ENCODE measurements at regions not wholly inside any gene's neighbourhood (a gene's known extent, or its start where the extent isn't known, plus 50 kb on each side); places are given as distances from the start of the nearest gene placed in this dataset.

DNA sequence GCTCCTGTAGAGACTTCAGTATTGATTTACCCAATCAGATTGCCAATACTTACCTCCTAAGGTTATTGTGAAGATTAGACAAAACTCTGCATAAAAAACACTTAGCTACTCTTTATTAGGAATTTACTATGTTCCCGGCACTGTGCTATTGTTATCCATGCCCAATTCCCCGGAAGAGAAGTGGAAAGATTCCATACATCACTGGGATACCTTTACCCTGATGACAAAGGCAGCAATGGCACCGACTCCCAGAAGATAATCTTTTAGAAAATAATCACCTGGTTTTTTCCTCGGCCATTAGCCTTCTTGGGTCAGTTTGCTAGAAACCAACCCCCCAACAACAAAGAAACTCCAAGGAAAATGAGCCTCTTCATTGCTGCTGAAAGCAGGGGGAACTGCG, 226.0 kb downstream of the SNX18 start:
- TF ChIP-seq, protein P1, sequence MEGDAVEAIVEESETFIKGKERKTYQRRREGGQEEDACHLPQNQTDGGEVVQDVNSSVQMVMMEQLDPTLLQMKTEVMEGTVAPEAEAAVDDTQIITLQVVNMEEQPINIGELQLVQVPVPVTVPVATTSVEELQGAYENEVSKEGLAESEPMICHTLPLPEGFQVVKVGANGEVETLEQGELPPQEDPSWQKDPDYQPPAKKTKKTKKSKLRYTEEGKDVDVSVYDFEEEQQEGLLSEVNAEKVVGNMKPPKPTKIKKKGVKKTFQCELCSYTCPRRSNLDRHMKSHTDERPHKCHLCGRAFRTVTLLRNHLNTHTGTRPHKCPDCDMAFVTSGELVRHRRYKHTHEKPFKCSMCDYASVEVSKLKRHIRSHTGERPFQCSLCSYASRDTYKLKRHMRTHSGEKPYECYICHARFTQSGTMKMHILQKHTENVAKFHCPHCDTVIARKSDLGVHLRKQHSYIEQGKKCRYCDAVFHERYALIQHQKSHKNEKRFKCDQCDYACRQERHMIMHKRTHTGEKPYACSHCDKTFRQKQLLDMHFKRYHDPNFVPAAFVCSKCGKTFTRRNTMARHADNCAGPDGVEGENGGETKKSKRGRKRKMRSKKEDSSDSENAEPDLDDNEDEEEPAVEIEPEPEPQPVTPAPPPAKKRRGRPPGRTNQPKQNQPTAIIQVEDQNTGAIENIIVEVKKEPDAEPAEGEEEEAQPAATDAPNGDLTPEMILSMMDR (IDR thresholded peaks at IDR 0.05): no peak
- TF ChIP-seq POLR2A (IDR thresholded peaks at IDR 0.05): no peak

Measured in right lobe of liver (tissue), 4 donors.